ENCODE measurements at regions not wholly inside any gene's neighbourhood (a gene's known extent, or its start where the extent isn't known, plus 50 kb on each side); places are given as distances from the start of the nearest gene placed in this dataset.
"Not testable (repeated sequence)": the region's sequence is repeated elsewhere in the genome, so short reads cannot be mapped to it uniquely, and the experiment has no call there.

DNA sequence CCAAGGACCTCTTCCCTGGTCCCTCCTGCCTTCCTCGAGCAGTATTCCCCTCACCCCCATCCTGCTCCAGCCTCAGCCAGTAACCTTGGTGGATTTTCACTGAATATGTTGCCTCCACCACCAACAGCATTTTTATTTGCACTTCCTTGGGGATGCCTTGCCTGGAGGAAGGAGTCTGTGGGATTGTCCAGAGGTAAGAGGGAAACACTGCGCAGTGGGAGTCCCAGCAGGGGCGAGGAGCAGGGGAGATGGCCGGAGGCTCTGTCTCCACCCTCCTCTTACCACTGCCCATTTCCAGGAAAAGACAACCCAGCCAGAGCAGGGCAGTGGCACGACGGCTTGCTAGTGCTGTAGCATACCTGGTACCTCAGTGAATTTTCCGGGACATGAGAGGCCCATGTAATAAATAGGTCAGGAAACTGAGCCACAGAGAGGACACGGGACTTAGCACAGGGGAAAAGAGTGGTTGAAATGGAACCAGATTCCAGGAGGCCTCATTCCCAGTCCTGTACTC, 388.2 kb upstream of the PODXL start:
- no peak for ATAC-seq (ENCODE audit: poor library complexity)
- no peak for DNase-seq
- intact Hi-C loops (cut with DNase I) = loop anchor here (5.0 kb wide), 1 partner anchor 638 kb away; no protein-coding TSS in a partner anchor

- intact Hi-C loops (cut with DNase I) = no loop called here
- ATAC-seq (ENCODE audit: poor library complexity) (no peak), DNase-seq (no peak)
Observed at GRCh38 chr7:131943646-131944045, 387.2 kb upstream of the PODXL start.

DNA sequence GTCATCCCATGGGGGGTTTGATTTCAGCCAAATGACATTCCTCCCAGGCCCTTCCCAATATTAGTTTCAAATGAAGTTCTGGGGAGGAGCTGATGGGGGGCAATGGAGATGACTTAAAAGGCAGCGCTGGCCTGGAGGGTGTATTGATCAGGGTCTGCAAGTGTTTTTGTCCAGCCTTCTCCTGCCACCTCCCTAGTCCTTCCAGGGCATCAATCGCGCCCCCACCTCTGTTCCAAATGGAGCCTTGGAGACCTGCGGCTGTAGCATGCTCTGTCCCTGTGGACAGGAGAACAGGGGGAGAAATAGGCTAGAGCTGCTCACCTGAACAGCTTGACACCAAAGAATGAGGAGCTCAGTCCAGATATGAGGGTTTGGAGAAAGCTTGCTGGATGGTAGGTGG, 386.8 kb upstream of the PODXL start:
- DNase-seq = no peak
- intact Hi-C loops (cut with DNase I) = no loop called here
- ATAC-seq (ENCODE audit: poor library complexity) = no peak

- DNase-seq = no peak
- intact Hi-C loops (cut with DNase I) = no loop called here
- ATAC-seq (ENCODE audit: poor library complexity) = no peak
Observed at GRCh38 chr7:131942287-131943150, 386.1 kb upstream of the PODXL start.

DNA sequence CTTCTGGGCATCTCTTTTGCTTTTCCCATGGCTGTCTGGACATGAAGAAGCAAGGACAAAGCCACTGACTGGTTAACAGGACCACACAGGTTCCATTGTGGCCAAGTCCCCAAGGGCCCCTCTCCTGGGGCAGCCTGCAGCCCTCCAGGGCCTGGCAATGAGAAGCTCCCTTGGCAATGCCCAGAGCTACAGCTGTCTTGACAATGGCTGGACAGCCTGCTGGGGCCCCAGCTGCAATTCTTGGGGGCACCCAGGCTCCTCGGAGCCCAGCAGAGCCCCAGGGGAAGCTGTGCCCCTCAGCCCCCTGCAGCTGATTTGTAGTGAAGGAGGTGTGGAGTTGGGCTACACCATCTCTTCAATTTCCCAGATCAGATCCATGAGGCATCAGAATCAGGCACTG, 384.9 kb upstream of the PODXL start:
- intact Hi-C loops (cut with DNase I) = no loop called here
- DNase-seq (no peak), ATAC-seq (ENCODE audit: poor library complexity) (no peak)

DNA sequence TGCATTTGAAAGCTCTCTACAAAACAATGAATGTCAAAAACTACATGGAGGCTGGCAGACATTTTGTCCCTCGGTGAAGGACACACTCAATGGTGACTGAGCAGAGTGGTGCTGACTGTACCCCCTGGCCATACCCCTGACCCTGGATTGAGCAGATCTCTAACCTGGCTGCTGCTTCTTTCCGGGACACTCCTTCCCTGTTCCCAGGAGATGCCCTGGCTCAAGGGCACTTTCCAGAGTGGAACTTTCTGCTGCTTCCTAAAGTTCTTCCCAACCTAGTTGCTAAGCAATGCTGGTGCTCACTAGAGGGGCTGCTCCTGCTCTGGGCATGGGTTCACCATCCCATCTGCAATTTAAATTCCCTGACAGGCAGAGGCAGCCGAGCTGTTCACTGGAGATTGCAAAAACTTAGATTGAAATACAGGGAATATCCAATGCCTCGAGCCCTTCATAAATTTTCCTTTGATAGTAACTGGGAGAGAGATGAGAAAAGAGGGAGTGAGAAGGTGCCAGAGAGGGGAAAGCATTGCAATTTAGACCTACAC, 384.3 kb upstream of the PODXL start:
- intact Hi-C loops (cut with DNase I) = no loop called here
- DNase-seq (no peak), ATAC-seq (ENCODE audit: poor library complexity) (no peak)

GRCh38 chr7:131938788-131939187, 382.4 kb upstream of the PODXL start:
- intact Hi-C loops (cut with DNase I); ATAC-seq (ENCODE audit: poor library complexity); DNase-seq: not testable (repeated sequence)

GRCh38 chr7:131937868-131938267, 381.4 kb upstream of the PODXL start:
- intact Hi-C loops (cut with DNase I) = no loop called here
- ATAC-seq (ENCODE audit: poor library complexity) = no peak
- no peak for DNase-seq

- intact Hi-C loops (cut with DNase I) = no loop called here
- no peak for DNase-seq
- ATAC-seq (ENCODE audit: poor library complexity) = no peak
Observed at GRCh38 chr7:131935180-131935579, 378.8 kb upstream of the PODXL start.

DNA sequence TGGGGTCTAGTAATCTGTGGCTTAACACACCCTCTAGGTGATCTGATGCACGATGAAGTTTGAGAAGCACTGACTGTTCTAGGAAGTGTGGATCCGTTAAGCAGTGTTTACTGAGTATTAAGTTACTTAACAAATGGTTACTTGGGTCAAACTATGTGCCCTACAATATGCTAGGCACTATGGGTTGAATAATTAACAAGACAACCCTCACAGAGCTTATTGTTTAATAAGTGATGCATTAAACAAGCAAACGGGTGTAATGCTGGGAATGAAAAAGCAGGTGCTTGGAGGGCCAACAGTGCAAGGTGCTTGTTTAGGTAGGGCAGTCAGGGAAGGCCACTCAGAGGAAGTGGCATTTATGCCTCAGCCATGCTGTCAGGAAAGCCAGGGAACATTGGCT, 378.0 kb upstream of the PODXL start:
- ATAC-seq (ENCODE audit: poor library complexity) (no peak), DNase-seq (no peak)
- intact Hi-C loops (cut with DNase I) = no loop called here

- intact Hi-C loops (cut with DNase I) = no loop called here
- ATAC-seq (ENCODE audit: poor library complexity) (no peak), DNase-seq (no peak)
Observed at GRCh38 chr7:131933751-131934289, 377.4 kb upstream of the PODXL start.

DNA sequence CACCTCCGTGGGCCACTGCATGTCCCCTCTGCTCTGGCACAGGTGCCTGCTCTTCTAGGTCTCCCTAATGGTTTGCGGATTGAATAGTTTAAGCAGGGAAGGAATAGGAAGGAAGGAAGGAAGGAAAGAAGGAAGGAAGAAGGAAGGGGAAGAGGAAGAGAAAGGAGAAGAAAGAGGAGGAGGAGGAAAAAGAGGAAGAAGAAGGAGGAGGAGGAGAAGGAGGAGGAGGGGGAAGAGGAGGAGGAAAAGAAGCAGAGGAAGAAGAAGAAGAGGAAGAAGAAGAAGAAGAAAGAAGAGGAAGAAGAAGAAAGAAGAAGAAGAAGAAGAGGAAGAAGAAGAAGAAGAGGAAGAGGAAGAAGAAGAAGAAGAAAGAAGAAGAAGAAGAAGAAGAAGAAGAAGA, 376.8 kb upstream of the PODXL start:
- ATAC-seq (ENCODE audit: poor library complexity); intact Hi-C loops (cut with DNase I); DNase-seq: not testable (repeated sequence)

GRCh38 chr7:131932271-131932670, 375.8 kb upstream of the PODXL start:
- intact Hi-C loops (cut with DNase I) = no loop called here
- DNase-seq = no peak
- no peak for ATAC-seq (ENCODE audit: poor library complexity)

GRCh38 chr7:131931370-131931769, 374.9 kb upstream of the PODXL start:
- ATAC-seq (ENCODE audit: poor library complexity) = no peak
- intact Hi-C loops (cut with DNase I) = no loop called here
- DNase-seq = no peak

GRCh38 chr7:131929632-131930031, 373.2 kb upstream of the PODXL start:
- ATAC-seq (ENCODE audit: poor library complexity) (no peak), DNase-seq (no peak)
- intact Hi-C loops (cut with DNase I) = no loop called here

GRCh38 chr7:131927770-131928423, 371.5 kb upstream of the PODXL start:
- DNase-seq = no peak
- intact Hi-C loops (cut with DNase I) = no loop called here
- no peak for ATAC-seq (ENCODE audit: poor library complexity)

DNA sequence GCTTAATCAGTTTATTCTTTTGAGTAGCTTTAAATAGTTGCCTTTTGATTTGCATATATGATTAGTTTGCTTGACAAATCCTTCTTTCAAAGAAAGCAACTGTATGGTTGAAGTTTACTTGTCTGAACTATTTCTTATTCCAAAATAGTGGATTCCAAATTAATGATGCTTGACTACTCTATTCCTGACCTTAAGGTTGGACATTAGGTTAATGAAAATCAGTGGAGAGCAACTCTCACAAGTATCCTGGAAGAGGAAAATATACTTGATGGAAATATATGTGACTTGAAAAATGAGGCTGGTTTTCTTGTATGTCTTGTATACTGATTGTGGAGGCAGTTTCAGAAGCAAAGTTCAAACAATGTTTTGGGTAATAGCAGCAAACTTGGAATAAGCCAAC, 369.2 kb upstream of the PODXL start:
- DNase-seq = no peak
- intact Hi-C loops (cut with DNase I) = no loop called here
- no peak for ATAC-seq (ENCODE audit: poor library complexity)

DNA sequence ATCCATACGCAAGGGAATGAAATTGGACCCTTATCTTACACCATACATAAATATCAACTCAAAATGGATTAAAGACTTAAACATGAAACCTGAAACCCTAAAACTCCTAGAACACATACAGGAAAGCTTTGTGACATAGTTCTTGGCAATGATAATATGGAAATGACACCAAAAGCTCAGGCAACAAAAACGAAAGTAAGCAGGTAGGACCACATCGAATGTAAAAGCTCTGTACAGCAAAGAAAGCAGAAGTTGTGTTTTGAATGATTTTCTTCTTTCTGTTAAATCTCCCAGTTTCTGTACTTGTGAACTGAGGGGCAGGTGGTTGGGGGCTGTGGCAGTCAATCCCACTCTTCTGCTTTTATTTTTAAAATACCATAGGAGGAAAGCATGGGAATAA, 368.4 kb upstream of the PODXL start:
- intact Hi-C loops (cut with DNase I) = no loop called here
- no peak for DNase-seq
- no peak for ATAC-seq (ENCODE audit: poor library complexity)

- DNase-seq; ATAC-seq (ENCODE audit: poor library complexity); intact Hi-C loops (cut with DNase I): not testable (repeated sequence)
Observed at GRCh38 chr7:131922948-131923347, 366.5 kb upstream of the PODXL start.

Measured in Right ventricle myocardium superior (tissue), 1 donor.